HEK293 (cell line): ENCODE measurements at regions not wholly inside any gene's neighbourhood (a gene's known extent, or its start where the extent isn't known, plus 50 kb on each side); places are given as distances from the start of the nearest gene placed in this dataset.

Experiments
- CTCF ChIA-PET: fragments of 350-600 bp; formaldehyde crosslinking; extraction: SDS; loops from one replicate; lab custom pipeline; 2021; ENCODE audit warnings: antibody characterized with exemption; lab: Yijun Ruan, JAX
- POLR2A ChIA-PET: fragments of 300-600 bp; formaldehyde crosslinking; extraction: SDS; loops from one replicate; lab custom pipeline; 2020; ENCODE audit warnings: antibody characterized with exemption, inconsistent platforms; lab: Yijun Ruan, JAX
- H3K27ac ChIP-seq: fragments of 200-500 bp; sonication (Bioruptor generic); 2 replicates; pipeline ENCODE4 v1.5.1; 2014; ENCODE audit warnings: low read depth, low read length, control low read depth, inconsistent platforms; ENCODE audit errors: extremely low read depth
- H3K36me3 ChIP-seq, 2 experiments: fragments of 200-500 bp in 1 of 2; sonication (Bioruptor generic) in 1 of 2; 1 replicate in 1 of 2; 2 replicates in 1 of 2; pipeline ENCODE4 v1.5.1; 2014 to 2017; ENCODE audit warnings: inconsistent platforms in 2 of 2, low read length in 2 of 2; ENCODE audit not compliant: control insufficient read depth in 2 of 2, insufficient read depth in 1 of 2
- H3K4me1 ChIP-seq: fragments of 200-500 bp; sonication (Bioruptor generic); 2 replicates; pipeline ENCODE4 v1.5.1; 2014; ENCODE audit warnings: mild to moderate bottlenecking, low read length, inconsistent platforms; ENCODE audit not compliant: control insufficient read depth, insufficient read depth
- H3K4me3 ChIP-seq: 2 replicates; pipeline ENCODE4 v1.5.1; 2011; ENCODE audit warnings: low read depth, mild to moderate bottlenecking, control low read depth, low read length, moderate library complexity
- H3K9me3 ChIP-seq: fragments of 200-500 bp; sonication (Bioruptor generic); 2 replicates; pipeline ENCODE4 v1.5.1; 2014; ENCODE audit warnings: low read depth, low read length, inconsistent platforms; ENCODE audit not compliant: control insufficient read depth, insufficient read depth
- GFI1B ChIP-seq: fragments of 450-650 bp; formaldehyde crosslinking; IDR thresholded peaks from 2 replicates; pipeline ENCODE4 v1.5.1; 2016; ENCODE audit warnings: missing biosample characterization, missing genetic modification characterization
- GLI4 ChIP-seq: fragments of 450-650 bp; formaldehyde crosslinking; IDR thresholded peaks from 2 replicates; pipeline ENCODE4 v1.5.1; 2016; ENCODE audit warnings: missing biosample characterization, missing genetic modification characterization
- KLF10 ChIP-seq: fragments of 450-650 bp; IDR thresholded peaks from 2 replicates; pipeline ENCODE4 v1.5.1; 2018; ENCODE audit warnings: missing biosample characterization, mild to moderate bottlenecking, missing genetic modification characterization
- MEIS1 ChIP-seq: sonication (generic); formaldehyde crosslinking; IDR thresholded peaks from 2 replicates; pipeline ENCODE4 v1.8.1; 2022; ENCODE audit warnings: missing genetic modification reagents, mild to moderate bottlenecking, borderline replicate concordance
- ZBTB21 ChIP-seq: fragments of 450-650 bp; formaldehyde crosslinking; IDR thresholded peaks from 2 replicates; pipeline ENCODE4 v1.5.1; 2017; ENCODE audit warnings: missing biosample characterization, missing genetic modification characterization
- ZFP3 ChIP-seq: fragments of 450-650 bp; formaldehyde crosslinking; IDR thresholded peaks from 2 replicates; pipeline ENCODE4 v1.5.1; 2016; ENCODE audit warnings: low read depth, missing biosample characterization, missing genetic modification characterization
- ZFP37 ChIP-seq: fragments of 450-650 bp; formaldehyde crosslinking; IDR thresholded peaks from 2 replicates; pipeline ENCODE4 v1.5.1; 2016; ENCODE audit warnings: missing biosample characterization, missing genetic modification characterization
- ZFP69B ChIP-seq: fragments of 450-650 bp; formaldehyde crosslinking; IDR thresholded peaks from 2 replicates; pipeline ENCODE4 v1.5.1; 2016; ENCODE audit warnings: missing biosample characterization, missing genetic modification characterization
- ZNF155 ChIP-seq: fragments of 450-650 bp; formaldehyde crosslinking; IDR thresholded peaks from 2 replicates; pipeline ENCODE4 v1.5.1; 2016; ENCODE audit warnings: missing biosample characterization, missing genetic modification characterization
- ZNF2 ChIP-seq: fragments of 450-650 bp; formaldehyde crosslinking; IDR thresholded peaks from 2 replicates; pipeline ENCODE4 v1.5.1; 2016; ENCODE audit warnings: missing biosample characterization, missing genetic modification characterization
- ZNF202 ChIP-seq: fragments of 450-650 bp; formaldehyde crosslinking; IDR thresholded peaks from 2 replicates; pipeline ENCODE4 v1.5.1; 2016; ENCODE audit warnings: missing biosample characterization, missing genetic modification characterization, borderline replicate concordance
- ZNF223 ChIP-seq: fragments of 450-650 bp; formaldehyde crosslinking; IDR thresholded peaks from 2 replicates; pipeline ENCODE4 v1.5.1; 2016; ENCODE audit warnings: missing biosample characterization, missing genetic modification characterization
- ZNF24 ChIP-seq: fragments of 450-650 bp; formaldehyde crosslinking; IDR thresholded peaks from 2 replicates; pipeline ENCODE4 v1.5.1; 2016; ENCODE audit warnings: missing biosample characterization, missing genetic modification characterization
- ZNF274 ChIP-seq, 2 experiments: fragments of 200-500 bp in 1 of 2; fragments of 450-650 bp in 1 of 2; sonication (Bioruptor generic) in 1 of 2; formaldehyde crosslinking in 1 of 2; IDR thresholded peaks; 2 replicates each; pipeline versions ENCODE4 v1.5.1 to v1.6.1; 2014 to 2016; ENCODE audit warnings: borderline replicate concordance in 1 of 2, inconsistent platforms in 1 of 2, low read length in 1 of 2, missing biosample characterization in 1 of 2, missing genetic modification characterization in 1 of 2
- ZNF335 ChIP-seq: fragments of 450-650 bp; formaldehyde crosslinking; conservative IDR thresholded peaks from 2 replicates; pipeline ENCODE4 v1.5.1; 2016; ENCODE audit warnings: missing biosample characterization, missing genetic modification characterization
- ZNF391 ChIP-seq: fragments of 450-650 bp; formaldehyde crosslinking; IDR thresholded peaks from 2 replicates; pipeline ENCODE4 v1.5.1; 2016; ENCODE audit warnings: low read depth, missing biosample characterization, missing genetic modification characterization, borderline replicate concordance
- ZNF416 ChIP-seq: fragments of 450-650 bp; formaldehyde crosslinking; IDR thresholded peaks from 2 replicates; pipeline ENCODE4 v1.5.1; 2016; ENCODE audit warnings: missing biosample characterization, missing genetic modification characterization
- ZNF514 ChIP-seq: fragments of 450-650 bp; formaldehyde crosslinking; IDR thresholded peaks from 2 replicates; pipeline ENCODE4 v1.5.1; 2016; ENCODE audit warnings: missing biosample characterization, missing genetic modification characterization
- ZNF529 ChIP-seq: fragments of 450-650 bp; formaldehyde crosslinking; IDR thresholded peaks from 2 replicates; pipeline ENCODE4 v1.5.1; 2017; ENCODE audit warnings: missing genetic modification characterization, missing biosample characterization; ENCODE audit not compliant: insufficient replicate concordance
- ZNF623 ChIP-seq: fragments of 450-650 bp; formaldehyde crosslinking; IDR thresholded peaks from 2 replicates; pipeline ENCODE4 v1.5.1; 2016; ENCODE audit warnings: missing biosample characterization, missing genetic modification characterization
- ZNF701 ChIP-seq: fragments of 450-650 bp; formaldehyde crosslinking; IDR thresholded peaks from 2 replicates; pipeline ENCODE4 v1.5.1; 2016; ENCODE audit warnings: missing biosample characterization, missing genetic modification characterization
- ZNF776 ChIP-seq: fragments of 450-650 bp; formaldehyde crosslinking; IDR thresholded peaks from 2 replicates; pipeline ENCODE4 v1.5.0; 2017; ENCODE audit warnings: missing biosample characterization, missing genetic modification characterization, borderline replicate concordance
- ZNF785 ChIP-seq: fragments of 450-650 bp; formaldehyde crosslinking; IDR thresholded peaks from 2 replicates; pipeline ENCODE4 v1.5.1; 2016; ENCODE audit warnings: missing biosample characterization, missing genetic modification characterization
- ZNF830 ChIP-seq: fragments of 450-650 bp; IDR thresholded peaks from 2 replicates; pipeline ENCODE4 v1.5.0; 2018; ENCODE audit warnings: missing biosample characterization, missing genetic modification characterization, low read depth, mild to moderate bottlenecking, moderate library complexity
- ZSCAN16 ChIP-seq: fragments of 450-650 bp; formaldehyde crosslinking; IDR thresholded peaks from 2 replicates; pipeline ENCODE4 v1.5.1; 2016; ENCODE audit warnings: missing biosample characterization, missing genetic modification characterization
- TF ChIP-seq, protein P1 (sequence below): fragments of 450-650 bp; formaldehyde crosslinking; IDR thresholded peaks from 2 replicates; pipeline ENCODE4 v1.5.1; 2017; ENCODE audit warnings: missing biosample characterization, missing genetic modification characterization
- TF ChIP-seq, protein P2 (sequence below): fragments of 450-650 bp; formaldehyde crosslinking; IDR thresholded peaks from 2 replicates; pipeline ENCODE4 v1.5.1; 2016; ENCODE audit warnings: missing biosample characterization, missing genetic modification characterization, borderline replicate concordance
- TF ChIP-seq, protein P3 (sequence below): fragments of 450-650 bp; formaldehyde crosslinking; IDR thresholded peaks from 2 replicates; pipeline ENCODE4 v1.5.1; 2016; ENCODE audit warnings: missing biosample characterization, missing genetic modification characterization

DNA sequence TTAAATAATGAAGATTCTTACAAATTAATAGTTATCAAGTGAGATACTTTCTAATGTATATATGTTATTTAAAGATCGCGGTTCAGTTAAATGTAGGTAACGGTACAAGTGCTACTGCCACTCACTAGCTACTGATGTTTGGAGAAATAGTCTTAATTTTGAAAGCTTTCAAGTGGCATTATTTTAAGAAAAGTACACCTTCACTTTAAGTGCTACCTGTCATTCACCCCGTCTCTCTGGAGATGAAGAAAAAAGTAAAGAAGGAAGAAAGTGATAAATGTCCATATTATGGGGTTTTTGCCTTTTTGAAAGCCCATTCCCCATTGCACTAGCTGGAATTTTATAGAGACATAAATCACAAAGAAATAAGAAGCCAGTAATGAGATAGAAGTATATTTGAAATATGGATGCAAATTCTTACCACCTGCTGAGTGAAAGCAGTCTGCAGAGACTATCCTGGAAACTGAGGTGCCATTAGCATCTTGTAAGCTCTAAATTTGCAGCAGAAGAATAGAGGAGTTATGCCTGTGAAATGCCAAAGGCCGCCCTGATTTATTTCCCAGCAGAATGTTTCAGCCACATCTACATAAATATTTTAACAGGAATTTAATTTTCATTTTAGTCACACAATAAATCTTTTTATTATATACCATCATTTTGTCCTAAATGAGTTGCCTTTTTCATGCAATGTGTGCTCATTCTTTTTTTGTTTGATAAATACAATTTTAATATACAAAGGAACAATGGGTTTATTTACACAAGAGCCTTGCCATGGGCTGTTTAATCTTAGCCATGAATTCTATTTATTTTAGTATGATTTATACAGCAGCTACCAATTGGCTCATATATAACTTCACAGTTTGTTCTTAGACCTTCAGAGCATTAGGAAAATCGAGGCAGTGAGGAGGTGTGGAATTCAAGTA is 489.9 kb upstream of the RAG2 start:
- TF ChIP-seq ZNF2 (tag by site-specific recombination) = no peak
- TF ChIP-seq ZNF274 (IDR thresholded peaks at IDR 0.05; ENCODE audit: low read length) = no peak
- TF ChIP-seq ZNF274 (tag by site-specific recombination; IDR thresholded peaks at IDR 0.05; ENCODE audit: borderline replicate concordance) = no peak
- TF ChIP-seq ZNF335 (tag by site-specific recombination) = no peak
- TF ChIP-seq, protein P1, sequence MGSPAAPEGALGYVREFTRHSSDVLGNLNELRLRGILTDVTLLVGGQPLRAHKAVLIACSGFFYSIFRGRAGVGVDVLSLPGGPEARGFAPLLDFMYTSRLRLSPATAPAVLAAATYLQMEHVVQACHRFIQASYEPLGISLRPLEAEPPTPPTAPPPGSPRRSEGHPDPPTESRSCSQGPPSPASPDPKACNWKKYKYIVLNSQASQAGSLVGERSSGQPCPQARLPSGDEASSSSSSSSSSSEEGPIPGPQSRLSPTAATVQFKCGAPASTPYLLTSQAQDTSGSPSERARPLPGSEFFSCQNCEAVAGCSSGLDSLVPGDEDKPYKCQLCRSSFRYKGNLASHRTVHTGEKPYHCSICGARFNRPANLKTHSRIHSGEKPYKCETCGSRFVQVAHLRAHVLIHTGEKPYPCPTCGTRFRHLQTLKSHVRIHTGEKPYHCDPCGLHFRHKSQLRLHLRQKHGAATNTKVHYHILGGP = no peak
- no peak for TF ChIP-seq ZNF155
- no peak for TF ChIP-seq ZNF223 (tag by site-specific recombination)
- TF ChIP-seq ZNF514 (tag by site-specific recombination) = no peak
- TF ChIP-seq KLF10 (tag by site-specific recombination) = no peak
- no peak for TF ChIP-seq ZNF785 (tag by site-specific recombination)
- no peak for TF ChIP-seq GLI4 (tag by site-specific recombination)
- TF ChIP-seq ZNF391 (tag by site-specific recombination) = no peak
- TF ChIP-seq ZFP3 = no peak
- TF ChIP-seq ZSCAN16 (tag by site-specific recombination) = no peak
- no peak for TF ChIP-seq MEIS1 (CRISPR knock-in tag)
- CTCF ChIA-PET = interaction anchor here (0.7 kb wide), 1 partner anchor 84 kb away, joined by 4 read pairs; no protein-coding TSS in a partner anchor
- no peak overlapping the region for H3K27ac ChIP-seq
- no peak overlapping the region for H3K4me3 ChIP-seq
- POLR2A ChIA-PET = no interaction called here
- no peaks in the 10 kb centered on the region for H3K36me3 ChIP-seq
- no peaks in the 10 kb centered on the region for H3K9me3 ChIP-seq
- no peaks in the 10 kb centered on the region for H3K4me1 ChIP-seq

DNA sequence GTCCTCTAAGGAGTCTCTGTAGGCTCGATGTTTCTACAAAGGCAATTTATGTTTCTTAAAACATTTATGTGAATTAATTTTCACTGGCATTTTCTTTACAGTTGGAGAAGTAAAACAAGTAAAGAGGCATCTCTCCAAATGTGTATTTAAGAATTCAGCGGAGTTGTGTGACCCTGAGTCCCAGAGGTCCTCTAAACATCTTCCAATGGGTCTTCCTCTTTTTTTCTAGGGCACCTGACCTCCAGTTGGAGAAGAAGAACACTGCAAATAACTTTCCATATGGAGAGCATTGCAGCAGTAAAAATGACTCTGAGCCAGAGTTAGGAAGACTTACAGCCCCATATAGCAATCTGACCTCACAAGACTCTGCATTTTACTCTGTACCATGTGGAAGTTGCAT is 480.5 kb upstream of the RAG2 start:
- CTCF ChIA-PET = no interaction called here
- no peaks in the 10 kb centered on the region for H3K4me1 ChIP-seq
- H3K27ac ChIP-seq = no peak overlapping the region
- POLR2A ChIA-PET = no interaction called here
- no peak overlapping the region for H3K4me3 ChIP-seq
- H3K9me3 ChIP-seq = no peaks in the 10 kb centered on the region
- TF ChIP-seq ZNF416 (tag by site-specific recombination) (no peak), ZNF24 (no peak), ZNF529 (tag by site-specific recombination) (no peak), ZFP37 (tag by site-specific recombination) (no peak)
- TF ChIP-seq, protein P2, sequence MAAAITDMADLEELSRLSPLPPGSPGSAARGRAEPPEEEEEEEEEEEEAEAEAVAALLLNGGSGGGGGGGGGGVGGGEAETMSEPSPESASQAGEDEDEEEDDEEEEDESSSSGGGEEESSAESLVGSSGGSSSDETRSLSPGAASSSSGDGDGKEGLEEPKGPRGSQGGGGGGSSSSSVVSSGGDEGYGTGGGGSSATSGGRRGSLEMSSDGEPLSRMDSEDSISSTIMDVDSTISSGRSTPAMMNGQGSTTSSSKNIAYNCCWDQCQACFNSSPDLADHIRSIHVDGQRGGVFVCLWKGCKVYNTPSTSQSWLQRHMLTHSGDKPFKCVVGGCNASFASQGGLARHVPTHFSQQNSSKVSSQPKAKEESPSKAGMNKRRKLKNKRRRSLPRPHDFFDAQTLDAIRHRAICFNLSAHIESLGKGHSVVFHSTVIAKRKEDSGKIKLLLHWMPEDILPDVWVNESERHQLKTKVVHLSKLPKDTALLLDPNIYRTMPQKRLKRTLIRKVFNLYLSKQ (tag by site-specific recombination) = no peak
- H3K36me3 ChIP-seq = no peaks in the 10 kb centered on the region

DNA sequence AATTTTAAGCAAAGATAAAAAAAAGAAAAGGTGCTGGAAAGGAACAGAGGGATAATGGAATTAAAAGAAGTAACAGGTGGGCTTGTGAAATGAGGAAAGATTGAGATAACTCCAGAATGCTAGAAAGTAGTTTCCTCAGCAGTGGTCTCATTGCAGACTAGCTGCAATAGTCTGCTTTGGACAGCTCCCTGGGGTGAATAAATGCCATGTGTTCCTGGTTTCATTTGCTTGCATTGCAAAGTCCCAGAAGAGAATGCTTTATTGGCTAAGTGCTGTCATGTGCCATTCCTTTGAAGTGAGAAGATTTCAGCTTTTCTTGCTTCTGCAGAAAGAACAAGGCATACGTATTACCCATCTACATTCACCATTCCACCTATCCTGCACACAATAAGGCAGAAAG is 478.8 kb upstream of the RAG2 start:
- Histone ChIP-seq H3K4me1 (no peaks in the 10 kb centered on the region), H3K9me3 (no peaks in the 10 kb centered on the region), H3K27ac (no peak overlapping the region), H3K4me3 (no peak overlapping the region), H3K36me3 (no peaks in the 10 kb centered on the region)
- CTCF ChIA-PET = interaction anchor here (0.7 kb wide), 1 partner anchor 131 kb away, joined by 3 read pairs; no protein-coding TSS in a partner anchor
- POLR2A ChIA-PET = no interaction called here
- no peak for TF ChIP-seq ZNF623 (tag by site-specific recombination)
- no peak for TF ChIP-seq ZNF830 (tag by site-specific recombination)
- no peak for TF ChIP-seq ZNF776 (tag by site-specific recombination)
- TF ChIP-seq ZNF701 (tag by site-specific recombination) = no peak
- TF ChIP-seq ZBTB21 = no peak
- no peak for TF ChIP-seq ZFP69B (tag by site-specific recombination)
- TF ChIP-seq, protein P3, sequence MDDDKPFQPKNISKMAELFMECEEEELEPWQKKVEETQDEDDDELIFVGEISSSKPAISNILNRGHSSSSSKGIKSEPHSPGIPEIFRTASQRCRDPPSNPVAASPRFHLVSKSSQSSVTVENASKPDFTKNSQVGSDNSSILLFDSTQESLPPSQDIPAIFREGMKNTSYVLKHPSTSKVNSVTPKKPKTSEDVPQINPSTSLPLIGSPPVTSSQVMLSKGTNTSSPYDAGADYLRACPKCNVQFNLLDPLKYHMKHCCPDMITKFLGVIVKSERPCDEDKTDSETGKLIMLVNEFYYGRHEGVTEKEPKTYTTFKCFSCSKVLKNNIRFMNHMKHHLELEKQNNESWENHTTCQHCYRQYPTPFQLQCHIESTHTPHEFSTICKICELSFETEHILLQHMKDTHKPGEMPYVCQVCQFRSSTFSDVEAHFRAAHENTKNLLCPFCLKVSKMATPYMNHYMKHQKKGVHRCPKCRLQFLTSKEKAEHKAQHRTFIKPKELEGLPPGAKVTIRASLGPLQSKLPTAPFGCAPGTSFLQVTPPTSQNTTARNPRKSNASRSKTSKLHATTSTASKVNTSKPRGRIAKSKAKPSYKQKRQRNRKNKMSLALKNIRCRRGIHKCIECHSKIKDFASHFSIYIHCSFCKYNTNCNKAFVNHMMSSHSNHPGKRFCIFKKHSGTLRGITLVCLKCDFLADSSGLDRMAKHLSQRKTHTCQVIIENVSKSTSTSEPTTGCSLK (tag by site-specific recombination) = no peak
- no peak for TF ChIP-seq ZNF202 (tag by site-specific recombination)
- TF ChIP-seq GFI1B = no peak
